ENCODE measurements at regions not wholly inside any gene's neighbourhood (a gene's known extent, or its start where the extent isn't known, plus 50 kb on each side); places are given as distances from the start of the nearest gene placed in this dataset.

GRCh38 chr15:29422606-29423005 is 153.0 kb upstream of the NSMCE3 start:
- TF ChIP-seq CTCF (IDR thresholded peaks at IDR 0.05; ENCODE audit: borderline replicate concordance, extremely low read depth, low read length, poor library complexity, severe bottlenecking) (no peak), EZH2 (IDR thresholded peaks at IDR 0.05; ENCODE audit: borderline replicate concordance, low read depth, low read length, severe bottlenecking) (no peak)
